ENCODE measurements at regions not wholly inside any gene's neighbourhood (a gene's known extent, or its start where the extent isn't known, plus 50 kb on each side); places are given as distances from the start of the nearest gene placed in this dataset.

GRCh38 chr4:107213410-107213809 is 177.3 kb upstream of the DKK2 start:
- no peaks in the 10 kb centered on the region for H3K27me3 ChIP-seq (ENCODE audit: control insufficient read depth, low read length)
- H3K36me3 ChIP-seq (ENCODE audit: control insufficient read depth, low read length), result no peaks in the 10 kb centered on the region
- H3K4me1 ChIP-seq (ENCODE audit: control insufficient read depth, low read length), result no peaks in the 10 kb centered on the region
- H3K9me3 ChIP-seq (ENCODE audit: control insufficient read depth, insufficient read depth, low read length), result no peaks in the 10 kb centered on the region
- H3K79me2 ChIP-seq (ENCODE audit: control insufficient read depth, low read length), result no peaks in the 10 kb centered on the region
- no peaks in the 10 kb centered on the region for H3F3A ChIP-seq (ENCODE audit: control insufficient read depth, insufficient read depth)
- TF ChIP-seq CTCF (IDR thresholded peaks at IDR 0.05; ENCODE audit: low read depth, low read length, poor library complexity, severe bottlenecking), result no peak
- TF ChIP-seq EZH2phosphoT487 (IDR thresholded peaks at IDR 0.05; ENCODE audit: borderline replicate concordance, low read length), result no peak
- H3K27ac ChIP-seq (ENCODE audit: low read depth, low read length), result no peak overlapping the region
- no peak overlapping the region for H3K4me2 ChIP-seq (ENCODE audit: low read length)
- no peak overlapping the region for H3K4me3 ChIP-seq (ENCODE audit: low read length)
- no peaks in the 10 kb centered on the region for H4K20me1 ChIP-seq (ENCODE audit: control insufficient read depth, insufficient read depth, low read depth, low read length)
- H3K9me2 ChIP-seq (replicated peaks; ENCODE audit: control insufficient read depth, low read length), result no peaks in the 10 kb centered on the region; the same call in 1 of the 2 replicates

GRCh38 chr4:107212565-107212964 is 176.5 kb upstream of the DKK2 start:
- Histone ChIP-seq H3K36me3 (ENCODE audit: control insufficient read depth, low read length) (no peaks in the 10 kb centered on the region), H3K27me3 (ENCODE audit: control insufficient read depth, low read length) (no peaks in the 10 kb centered on the region), H3K9me3 (ENCODE audit: control insufficient read depth, insufficient read depth, low read length) (no peaks in the 10 kb centered on the region), H3K4me3 (ENCODE audit: low read length) (no peak overlapping the region), H3K79me2 (ENCODE audit: control insufficient read depth, low read length) (no peaks in the 10 kb centered on the region), H3K27ac (ENCODE audit: low read depth, low read length) (no peak overlapping the region), H4K20me1 (ENCODE audit: control insufficient read depth, insufficient read depth, low read depth, low read length) (no peaks in the 10 kb centered on the region), H3K9me2 (replicated peaks; ENCODE audit: control insufficient read depth, low read length) (no peaks in the 10 kb centered on the region; the same call in 1 of the 2 replicates), H3K4me2 (ENCODE audit: low read length) (no peak overlapping the region), H3K4me1 (ENCODE audit: control insufficient read depth, low read length) (no peaks in the 10 kb centered on the region), H3F3A (ENCODE audit: control insufficient read depth, insufficient read depth) (no peaks in the 10 kb centered on the region)
- TF ChIP-seq EZH2phosphoT487 (IDR thresholded peaks at IDR 0.05; ENCODE audit: borderline replicate concordance, low read length) (no peak), CTCF (IDR thresholded peaks at IDR 0.05; ENCODE audit: low read depth, low read length, poor library complexity, severe bottlenecking) (no peak)

- Histone ChIP-seq H3K27ac (ENCODE audit: low read depth, low read length) (no peak overlapping the region), H3K4me3 (ENCODE audit: low read length) (no peak overlapping the region)
- no peak for TF ChIP-seq CTCF (IDR thresholded peaks at IDR 0.05; ENCODE audit: low read depth, low read length, poor library complexity, severe bottlenecking)
Measured at GRCh38 chr4:107210450-107211239, 174.5 kb upstream of the DKK2 start.

More at GRCh38 chr4:107210450-107211239, 174.5 kb upstream of the DKK2 start:
- Histone ChIP-seq H3K9me3 (ENCODE audit: control insufficient read depth, insufficient read depth, low read length) (no peaks in the 10 kb centered on the region), H3K4me2 (ENCODE audit: low read length) (no peak overlapping the region), H3K36me3 (ENCODE audit: control insufficient read depth, low read length) (no peaks in the 10 kb centered on the region), H3K9me2 (replicated peaks; ENCODE audit: control insufficient read depth, low read length) (no peaks in the 10 kb centered on the region; the same call in 1 of the 2 replicates), H3K79me2 (ENCODE audit: control insufficient read depth, low read length) (no peaks in the 10 kb centered on the region), H4K20me1 (ENCODE audit: control insufficient read depth, insufficient read depth, low read depth, low read length) (no peaks in the 10 kb centered on the region), H3F3A (ENCODE audit: control insufficient read depth, insufficient read depth) (no peaks in the 10 kb centered on the region), H3K27me3 (ENCODE audit: control insufficient read depth, low read length) (no peaks in the 10 kb centered on the region), H3K4me1 (ENCODE audit: control insufficient read depth, low read length) (no peaks in the 10 kb centered on the region)

All from DOHH2 (cell line).